GM13976 (cell line): ENCODE measurements at regions not wholly inside any gene's neighbourhood (a gene's known extent, or its start where the extent isn't known, plus 50 kb on each side); places are given as distances from the start of the nearest gene placed in this dataset.
"Not testable (repeated sequence)": the region's sequence is repeated elsewhere in the genome, so short reads cannot be mapped to it uniquely, and the experiment has no call there.

Source experiments
- DNase-seq: peaks from one replicate; pipeline ENCODE4 v3.0.0; 2012; ENCODE audit warnings: low spot score
- in situ Hi-C: fragments of 300-500 bp; cut with MboI; formaldehyde crosslinking; loops from one replicate; pipeline ENCODE4 v1.12.0; 2022; ENCODE audit warnings: low sequenced_read_pairs, mixed read lengths, inconsistent platforms; ENCODE audit not compliant: unreplicated experiment
- TF ChIP-seq, protein P1 (sequence below): IDR thresholded peaks from 2 replicates; pipeline ENCODE4 v1.5.1; 2012; ENCODE audit warnings: borderline replicate concordance, mild to moderate bottlenecking; ENCODE audit not compliant: insufficient read depth; ENCODE audit errors: extremely low read depth, missing control alignments, control extremely low read depth

DNA sequence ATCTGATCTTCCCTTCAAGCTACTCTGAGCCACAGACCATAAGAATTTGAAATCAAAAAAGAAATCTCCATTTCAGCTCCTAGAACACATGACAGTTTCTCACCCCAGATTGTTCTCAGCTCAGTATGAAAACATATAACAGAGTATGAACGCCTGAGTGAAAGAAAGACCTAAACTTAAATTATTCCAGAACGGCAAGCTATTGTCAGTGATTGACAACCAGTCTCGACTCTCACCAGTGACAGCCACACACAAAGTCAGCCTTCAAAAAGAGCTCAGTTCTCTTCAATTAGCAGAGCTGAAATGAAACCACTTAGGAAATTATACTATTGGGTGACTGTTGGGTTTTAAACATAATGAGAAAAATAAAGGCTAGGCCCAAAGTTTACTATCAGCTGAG, 312.8 kb downstream of the OMA1 start:
- no peak for DNase-seq
- TF ChIP-seq, protein P1, sequence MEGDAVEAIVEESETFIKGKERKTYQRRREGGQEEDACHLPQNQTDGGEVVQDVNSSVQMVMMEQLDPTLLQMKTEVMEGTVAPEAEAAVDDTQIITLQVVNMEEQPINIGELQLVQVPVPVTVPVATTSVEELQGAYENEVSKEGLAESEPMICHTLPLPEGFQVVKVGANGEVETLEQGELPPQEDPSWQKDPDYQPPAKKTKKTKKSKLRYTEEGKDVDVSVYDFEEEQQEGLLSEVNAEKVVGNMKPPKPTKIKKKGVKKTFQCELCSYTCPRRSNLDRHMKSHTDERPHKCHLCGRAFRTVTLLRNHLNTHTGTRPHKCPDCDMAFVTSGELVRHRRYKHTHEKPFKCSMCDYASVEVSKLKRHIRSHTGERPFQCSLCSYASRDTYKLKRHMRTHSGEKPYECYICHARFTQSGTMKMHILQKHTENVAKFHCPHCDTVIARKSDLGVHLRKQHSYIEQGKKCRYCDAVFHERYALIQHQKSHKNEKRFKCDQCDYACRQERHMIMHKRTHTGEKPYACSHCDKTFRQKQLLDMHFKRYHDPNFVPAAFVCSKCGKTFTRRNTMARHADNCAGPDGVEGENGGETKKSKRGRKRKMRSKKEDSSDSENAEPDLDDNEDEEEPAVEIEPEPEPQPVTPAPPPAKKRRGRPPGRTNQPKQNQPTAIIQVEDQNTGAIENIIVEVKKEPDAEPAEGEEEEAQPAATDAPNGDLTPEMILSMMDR, result no peak
- in situ Hi-C loops, result no loop called here

DNA sequence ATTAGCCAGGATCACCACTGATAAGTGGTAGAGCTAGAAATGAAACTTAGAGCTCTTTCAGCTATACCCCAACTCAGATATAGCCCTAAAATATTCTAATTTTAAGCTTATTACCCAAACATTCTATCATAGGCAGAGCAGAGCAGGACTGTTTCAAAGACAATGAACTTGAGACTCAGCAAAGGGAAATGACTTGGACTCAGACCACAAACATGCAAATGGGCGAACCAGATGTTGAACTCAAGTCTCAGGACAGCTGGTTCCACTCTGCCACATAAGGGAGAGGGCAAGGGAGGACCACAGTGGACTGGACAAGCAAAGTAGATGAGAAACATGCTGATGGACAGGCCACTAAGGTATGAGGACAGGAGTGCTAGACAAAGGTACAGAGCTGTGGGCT, 315.3 kb downstream of the OMA1 start:
- no peak for DNase-seq
- TF ChIP-seq, protein P1, result no peak
- in situ Hi-C loops, result no loop called here

DNA sequence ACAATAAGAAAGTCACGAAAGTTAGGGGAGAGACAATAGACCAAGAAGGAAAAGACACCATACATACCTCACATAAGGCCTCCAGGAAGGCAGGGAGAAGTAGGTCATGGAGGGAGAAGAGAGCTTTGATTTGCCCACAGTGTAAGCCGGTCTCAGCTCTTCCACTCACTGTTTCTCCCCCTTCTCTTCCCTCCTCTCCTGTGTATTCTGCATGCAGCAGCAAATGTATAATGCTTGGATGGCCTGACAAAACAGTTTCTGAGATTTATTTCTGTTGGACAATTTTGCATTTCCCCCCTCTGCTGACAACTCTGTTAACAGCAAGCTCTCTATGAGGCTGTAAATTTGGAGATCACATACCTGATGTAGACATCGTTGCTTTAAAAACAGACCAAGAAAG, 318.9 kb downstream of the OMA1 start:
- in situ Hi-C loops, result no loop called here
- TF ChIP-seq, protein P1, result no peak
- no peak for DNase-seq

DNA sequence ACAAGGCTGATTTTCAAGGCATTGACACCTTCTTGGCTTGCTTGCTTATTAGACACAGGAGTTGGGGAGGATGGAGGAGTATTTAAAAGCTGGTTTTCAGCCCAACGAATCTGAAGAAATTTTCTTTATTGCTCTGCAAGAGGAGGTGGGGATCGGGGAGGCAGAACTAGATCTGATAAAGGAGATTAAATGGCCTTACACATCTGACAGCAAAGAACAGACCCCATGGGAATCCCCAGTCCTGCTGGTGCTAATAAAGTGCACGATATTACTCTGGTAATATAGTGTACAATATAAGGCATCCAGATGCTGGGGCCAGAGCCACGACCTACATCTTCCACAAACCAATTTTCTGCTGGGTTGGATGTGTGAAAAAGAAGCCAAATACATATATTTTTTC, 323.0 kb downstream of the OMA1 start:
- TF ChIP-seq, protein P1, result no peak
- DNase-seq, result no peak
- in situ Hi-C loops, result no loop called here

DNA sequence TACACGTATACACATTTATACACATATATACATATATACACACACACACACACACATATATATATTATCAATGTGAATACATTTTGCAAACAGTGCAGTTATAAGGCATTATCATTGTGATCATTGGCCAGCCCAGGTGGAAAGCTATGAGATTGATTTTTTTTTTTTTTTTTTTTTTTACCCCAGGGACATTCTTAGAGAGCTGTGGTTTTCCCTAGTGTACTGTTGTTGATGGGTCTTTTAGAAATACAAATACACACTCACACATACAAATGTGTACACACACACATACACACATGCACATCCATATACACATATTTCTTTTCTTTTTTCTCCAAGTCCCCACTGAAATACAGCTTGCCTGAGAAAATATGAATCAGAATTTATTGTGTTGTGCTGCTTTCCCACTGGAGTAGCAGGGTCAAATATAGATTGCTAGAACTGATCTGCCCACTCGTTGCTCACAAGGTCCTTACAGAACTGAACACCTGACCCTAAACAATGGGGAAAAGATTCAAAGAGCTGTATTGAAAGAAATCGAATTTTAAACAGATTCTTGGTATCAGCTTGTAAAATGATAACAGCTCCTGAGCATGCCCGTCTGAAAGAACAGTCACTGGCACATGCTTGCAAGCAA, 325.6 kb downstream of the OMA1 start:
- in situ Hi-C loops, result no loop called here
- DNase-seq, result no peak
- TF ChIP-seq, protein P1, result no peak

DNA sequence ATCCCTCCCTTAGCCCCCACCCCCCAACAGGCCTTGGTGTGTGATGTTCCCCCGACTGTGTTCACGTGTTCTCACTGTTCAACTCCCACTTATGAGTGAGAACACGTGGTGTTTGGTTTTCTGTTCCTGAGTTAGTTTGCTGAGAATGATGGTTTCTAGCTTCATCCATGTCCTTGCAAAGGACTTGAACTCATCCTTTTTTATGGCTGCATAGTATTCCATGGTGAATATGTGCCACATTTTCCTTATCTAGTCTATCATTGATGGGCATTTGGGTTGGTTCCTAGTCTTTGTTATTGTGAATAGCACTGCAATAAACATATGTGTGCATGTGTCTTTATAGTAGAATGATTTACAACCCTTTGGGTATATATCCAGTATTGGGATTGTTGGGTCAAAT, 330.4 kb downstream of the OMA1 start:
- in situ Hi-C loops, result not testable (repeated sequence)

DNA sequence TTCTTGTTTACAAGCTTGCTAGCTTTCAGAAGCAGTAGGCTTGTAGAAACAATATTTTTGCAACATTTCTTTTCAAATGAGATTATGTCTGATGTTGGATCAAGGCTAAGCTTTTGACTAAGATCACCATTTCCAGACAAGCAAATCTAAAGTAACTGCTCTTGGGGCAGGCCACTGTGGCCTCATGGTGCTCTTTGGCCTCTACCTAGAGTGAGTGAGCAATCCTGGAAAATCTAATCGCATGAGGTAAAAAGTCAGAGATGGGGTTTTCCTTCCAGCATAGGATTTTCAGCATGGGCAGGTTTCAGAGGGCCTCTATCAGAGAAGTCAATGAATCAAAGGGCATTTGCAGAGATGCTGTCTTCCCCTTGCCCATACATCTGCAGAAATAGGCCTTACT, 331.9 kb downstream of the OMA1 start:
- in situ Hi-C loops, result no loop called here
- no peak for DNase-seq
- TF ChIP-seq, protein P1, result no peak

More for the DNA sequence above, 330.4 kb downstream of the OMA1 start:
- not testable (repeated sequence) for DNase-seq
